HG03354 (cell line): ENCODE measurements at regions not wholly inside any gene's neighbourhood (a gene's known extent, or its start where the extent isn't known, plus 50 kb on each side); places are given as distances from the start of the nearest gene placed in this dataset.

Experiments
- ATAC-seq: cut with Tn5 transposase; IDR thresholded peaks from one replicate; pipeline ENCODE4 v1.9.1; 2021; ENCODE audit warnings: mild to moderate bottlenecking; ENCODE audit not compliant: unreplicated experiment, poor library complexity, severe bottlenecking

DNA sequence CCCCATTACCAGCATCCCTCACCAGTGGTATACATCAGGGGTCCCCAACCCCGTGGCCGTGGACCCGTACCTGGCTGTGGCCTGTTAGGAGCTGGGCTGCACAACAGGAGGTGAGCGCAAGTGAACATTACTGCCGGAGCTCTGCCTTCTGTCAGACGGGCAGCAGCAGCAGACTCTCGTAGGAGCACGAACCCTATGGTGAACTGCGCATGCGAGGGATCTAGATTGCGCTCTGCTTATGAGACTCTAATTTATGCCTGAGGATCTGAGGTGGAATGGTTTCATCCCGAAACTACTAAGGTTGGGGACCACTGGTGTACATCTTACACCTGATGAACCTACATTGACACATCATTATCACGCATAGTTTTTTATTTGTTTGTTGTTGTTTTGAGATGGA, 52.8 kb upstream of the DHX15 start:
- ATAC-seq: no peak

DNA sequence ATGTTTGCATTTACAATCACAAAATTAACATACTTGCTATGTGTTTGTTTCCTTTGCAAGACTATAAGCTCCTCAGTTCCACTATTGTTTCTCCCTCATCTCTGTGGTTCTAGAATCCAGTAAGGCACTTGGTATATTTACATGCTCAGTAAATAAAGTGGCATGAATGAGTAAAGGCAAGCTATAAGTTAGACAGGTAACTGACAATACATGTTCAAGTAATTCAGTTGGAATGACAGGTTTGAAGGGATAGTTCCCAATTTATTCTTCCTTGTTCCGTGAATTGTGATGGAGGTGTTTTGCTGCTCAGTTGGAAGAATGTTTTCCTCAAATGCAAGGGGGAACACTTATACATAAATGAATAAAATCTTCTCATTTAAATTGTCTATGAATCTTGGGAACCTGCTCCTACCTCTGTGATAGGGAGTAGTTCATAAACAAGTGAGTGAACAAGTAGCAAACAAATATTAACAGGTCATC, 54.1 kb upstream of the DHX15 start:
- no peak for ATAC-seq

DNA sequence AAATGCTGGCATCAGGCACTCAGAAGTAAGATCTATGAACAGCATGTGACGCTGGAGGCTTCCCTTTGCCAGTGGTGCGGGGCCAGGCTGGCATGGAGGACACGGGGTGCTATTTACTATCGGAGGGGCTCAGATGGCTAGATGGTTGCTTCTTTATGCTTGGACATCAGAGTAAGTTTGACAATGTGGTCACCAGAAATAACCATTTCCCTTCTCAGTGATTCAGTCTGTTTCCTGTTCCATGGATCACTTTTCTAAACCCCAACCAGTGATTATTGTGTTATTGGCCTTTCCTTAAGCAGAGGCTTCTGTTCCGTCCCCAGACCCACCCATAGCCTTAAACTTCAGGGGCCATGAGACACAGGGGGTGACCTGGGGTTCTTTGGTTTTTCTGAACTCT, 55.4 kb upstream of the DHX15 start:
- ATAC-seq: no peak

DNA sequence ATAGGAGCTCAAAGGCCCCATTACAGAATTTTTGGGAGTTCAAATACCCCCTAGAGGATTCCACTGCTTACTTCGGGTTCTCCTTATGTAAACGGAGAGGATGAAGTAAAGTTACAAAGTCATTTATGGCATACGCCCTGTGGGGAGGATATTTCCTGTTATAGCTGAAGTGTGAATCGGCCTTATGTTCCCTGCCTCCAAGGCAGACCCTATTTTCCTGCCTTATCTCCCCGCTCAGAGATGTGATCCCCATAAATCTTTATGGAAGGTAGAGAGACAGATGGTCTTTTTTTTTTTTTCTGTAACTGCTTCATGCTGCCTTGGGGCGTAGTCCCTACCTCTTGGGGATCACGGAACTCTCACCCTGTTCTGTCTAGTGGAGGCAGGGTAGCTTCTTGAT, 56.0 kb upstream of the DHX15 start:
- no peak for ATAC-seq

- peak; percentile 87 for ATAC-seq
Observed at GRCh38 chr4:24642981-24643547, 58.7 kb upstream of the DHX15 start.

GRCh38 chr4:24643774-24644520, 59.6 kb upstream of the DHX15 start:
- ATAC-seq: no peak

- no peak for ATAC-seq
Observed at GRCh38 chr4:24644983-24645764, 60.8 kb upstream of the DHX15 start.

DNA sequence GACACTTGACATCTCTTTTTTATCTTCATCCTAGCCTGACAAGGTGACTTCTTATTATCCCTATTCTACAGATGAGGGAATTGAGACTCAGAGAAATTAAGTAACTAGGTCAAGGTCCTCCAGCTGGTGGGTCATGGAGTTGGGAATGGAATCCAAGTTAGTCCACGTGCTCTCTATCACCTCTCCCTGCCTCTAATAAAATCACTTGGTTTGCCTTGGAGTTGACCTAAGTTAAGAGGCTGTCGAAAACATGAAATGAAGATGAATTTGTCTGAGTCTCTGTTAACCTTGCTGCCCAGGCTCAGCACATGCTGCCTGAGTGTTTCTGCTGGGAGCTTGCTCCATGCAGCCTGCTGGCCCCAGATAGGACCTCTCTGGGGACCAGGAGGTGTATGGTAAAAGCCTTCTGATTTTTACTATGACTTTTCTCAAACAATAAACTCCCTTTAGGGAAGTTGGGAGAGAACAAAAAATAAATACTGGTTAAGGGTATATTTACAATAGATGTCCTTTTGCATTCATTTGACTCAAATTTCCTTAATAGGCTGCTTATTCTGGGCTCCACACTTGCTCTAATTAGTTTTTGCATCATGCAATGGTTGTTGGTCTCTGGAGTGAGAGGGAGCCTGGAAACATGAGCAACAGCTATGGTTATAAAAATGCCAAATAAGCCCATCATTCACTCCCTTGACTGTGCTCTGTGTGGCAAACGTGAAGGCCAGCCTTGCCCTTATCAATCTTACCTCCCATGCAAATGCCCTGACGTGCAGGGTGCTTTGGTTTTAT, 61.6 kb upstream of the DHX15 start:
- no peak for ATAC-seq

DNA sequence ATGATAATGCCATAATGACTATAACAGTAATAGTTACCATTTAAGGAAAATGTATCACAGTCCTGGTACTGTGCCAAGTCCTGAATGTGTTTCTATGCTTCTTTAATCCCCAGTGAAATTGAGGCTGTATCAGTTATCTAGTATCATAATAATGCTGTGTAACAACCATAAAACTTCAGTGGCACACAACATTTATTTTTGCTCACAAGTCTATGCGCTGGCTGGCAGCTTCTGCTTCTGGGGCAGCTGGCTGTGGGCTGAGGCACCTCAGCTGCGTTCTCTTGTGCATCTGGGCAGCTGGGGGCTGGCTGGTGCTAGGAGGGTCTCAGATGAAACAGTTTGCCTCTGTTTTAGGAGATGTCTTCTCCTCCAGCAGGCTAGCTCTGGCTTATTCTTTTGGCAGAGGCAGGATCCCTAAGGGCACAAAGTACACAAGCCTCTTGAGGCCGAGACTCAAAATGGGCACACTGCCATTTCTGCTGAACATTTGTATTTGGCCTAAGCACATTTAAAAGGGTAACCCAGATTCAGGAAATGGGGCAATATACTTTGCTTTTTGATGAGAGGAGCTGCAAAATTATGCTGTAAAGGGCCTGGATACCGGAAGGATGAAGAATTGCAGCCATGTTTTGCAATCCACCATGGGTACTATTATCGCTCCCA, 62.6 kb upstream of the DHX15 start:
- no peak for ATAC-seq

- ATAC-seq: no peak
Observed at GRCh38 chr4:24650849-24651640, 66.7 kb upstream of the DHX15 start.

- no peak for ATAC-seq
Observed at GRCh38 chr4:24655326-24655725, 71.0 kb upstream of the DHX15 start.

- no peak for ATAC-seq
Observed at GRCh38 chr4:24655971-24656370, 71.6 kb upstream of the DHX15 start.

GRCh38 chr4:24656906-24657305, 72.6 kb upstream of the DHX15 start:
- ATAC-seq: no peak

DNA sequence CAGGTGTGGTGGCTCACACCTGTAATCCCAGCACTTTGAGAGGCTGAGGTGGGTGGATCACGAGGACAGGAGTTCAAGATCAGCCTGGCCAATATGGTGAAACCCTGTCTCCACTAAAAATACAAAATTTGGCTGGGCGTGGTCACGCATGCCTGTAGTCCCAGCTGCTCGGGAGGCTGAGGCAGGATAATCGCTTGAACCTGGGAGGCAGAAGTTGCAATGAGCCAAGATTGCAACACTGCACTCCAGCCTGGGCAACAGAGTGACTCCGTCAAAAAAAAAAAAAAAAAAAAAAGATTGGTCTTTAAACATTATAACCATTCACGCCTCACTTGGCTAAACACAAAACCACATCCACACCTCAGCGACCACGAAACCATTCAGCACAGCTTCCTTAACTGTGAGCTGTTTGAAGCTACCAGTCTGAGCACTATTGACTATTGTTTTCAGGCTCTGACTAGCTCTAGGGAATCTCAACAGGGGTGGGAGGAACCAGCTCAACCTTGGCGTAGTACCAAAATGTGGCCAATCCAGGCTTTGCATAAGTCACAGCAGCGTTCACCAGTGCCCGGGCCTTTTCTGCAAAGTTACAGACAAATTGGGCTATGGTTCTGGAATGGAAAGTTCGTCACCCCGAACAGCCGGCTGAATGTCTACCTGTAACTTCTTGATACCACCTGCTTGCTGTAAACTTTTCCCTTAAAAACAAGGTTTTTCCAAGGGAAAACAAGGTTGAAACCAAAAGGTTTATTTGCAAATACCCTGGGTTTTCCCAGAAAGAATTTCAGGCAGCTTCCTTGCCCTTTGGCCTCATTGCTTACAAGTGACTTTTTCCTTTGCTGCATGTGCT, 73.6 kb upstream of the DHX15 start:
- peak; percentile 97 for ATAC-seq

- ATAC-seq: no peak
Observed at GRCh38 chr4:24659241-24659961, 75.0 kb upstream of the DHX15 start.

- ATAC-seq: no peak
Observed at GRCh38 chr4:24662056-24662455, 77.7 kb upstream of the DHX15 start.

GRCh38 chr4:24662542-24662941, 78.2 kb upstream of the DHX15 start:
- no peak for ATAC-seq
